K562 (cell line): ENCODE measurements at regions not wholly inside any gene's neighbourhood (a gene's known extent, or its start where the extent isn't known, plus 50 kb on each side); places are given as distances from the start of the nearest gene placed in this dataset.

Experiments used
- ATF2 ChIP-seq: sonication (generic); formaldehyde crosslinking; IDR thresholded peaks from 2 replicates; pipeline ENCODE4 v1.8.1; 2022; ENCODE audit warnings: missing genetic modification reagents
- MTA1 ChIP-seq: fragments of 450-650 bp; IDR thresholded peaks from 2 replicates; pipeline ENCODE4 v1.6.1; 2017; ENCODE audit warnings: borderline replicate concordance
- PHTF2 ChIP-seq: fragments of 250-450 bp; sonication (Bioruptor Pico); IDR thresholded peaks from 2 replicates; pipeline ENCODE4 v1.5.0; 2021; ENCODE audit warnings: mild to moderate bottlenecking
- PRDM10 ChIP-seq: fragments of 450-650 bp; IDR thresholded peaks from 2 replicates; pipeline ENCODE4 v1.6.1; 2018; ENCODE audit not compliant: partially characterized antibody
- RHOXF2B ChIP-seq: fragments of 250-450 bp; sonication (Bioruptor Pico); conservative IDR thresholded peaks from 2 replicates; pipeline ENCODE4 v1.5.1; 2021
- ZNF133 ChIP-seq: fragments of 250-450 bp; sonication (Bioruptor Pico); IDR thresholded peaks from 2 replicates; pipeline ENCODE4 v1.4.0; 2020; ENCODE audit warnings: mild to moderate bottlenecking
- ZNF408 ChIP-seq: fragments of 250-450 bp; sonication (Bioruptor Pico); IDR thresholded peaks from 2 replicates; pipeline ENCODE4 v1.4.0; 2020; ENCODE audit warnings: low read depth, mild to moderate bottlenecking, moderate library complexity
- TF ChIP-seq, protein P1 (sequence below): fragments of 450-650 bp; IDR thresholded peaks from 2 replicates; pipeline ENCODE4 v1.6.1; 2017; ENCODE audit warnings: mild to moderate bottlenecking, moderate library complexity
- TF ChIP-seq, protein P2 (sequence below), 2 experiments: IDR thresholded peaks; 2 replicates each; pipeline ENCODE4 v1.6.1; 2011; ENCODE audit warnings: borderline replicate concordance in 1 of 2, control low read depth in 1 of 2, low read depth in 1 of 2, low read length in 1 of 2, mild to moderate bottlenecking in 1 of 2, mixed read lengths in 1 of 2, moderate library complexity in 1 of 2; ENCODE audit not compliant: insufficient read depth in 1 of 2, insufficient read length in 1 of 2, poor library complexity in 1 of 2, severe bottlenecking in 1 of 2; ENCODE audit errors: extremely low read depth in 1 of 2

DNA sequence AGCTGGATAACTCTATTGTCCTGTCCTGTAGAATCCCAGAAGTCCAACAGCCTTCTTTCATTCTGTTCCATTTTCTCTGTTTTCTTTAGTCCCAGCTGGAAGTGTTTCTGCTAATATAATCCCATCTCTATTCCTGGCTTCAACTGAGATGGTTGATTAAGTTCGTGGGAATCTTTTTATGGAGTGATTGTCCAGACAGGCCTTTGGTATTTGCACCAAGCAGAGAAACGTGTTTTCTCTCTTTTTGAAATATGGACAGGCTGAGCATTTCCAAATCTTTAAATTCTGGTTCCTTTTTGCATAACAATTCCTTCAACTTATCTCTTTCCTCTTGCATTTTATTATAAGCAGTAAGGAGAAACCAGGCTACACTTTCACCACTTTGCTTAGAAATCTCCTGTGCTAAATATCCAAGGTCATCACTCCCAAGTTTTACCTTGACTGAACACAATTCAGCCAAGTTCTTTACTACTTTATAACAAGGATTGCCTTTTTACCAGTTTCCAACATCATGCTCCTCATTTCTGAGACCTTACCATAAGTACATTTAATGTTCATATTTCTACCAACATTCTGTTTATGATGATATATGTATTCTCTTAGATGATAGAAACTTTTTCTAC lies 108.8 kb downstream of the ZFP36L2 start (continued):
- TF ChIP-seq PHTF2 (CRISPR knock-in tag) (no peak), ZNF133 (CRISPR knock-in tag) (no peak), RHOXF2B (CRISPR knock-in tag) (no peak), ATF2 (no peak), PRDM10 (no peak), MTA1 (no peak), ZNF408 (CRISPR knock-in tag) (no peak)
- TF ChIP-seq, protein P1, sequence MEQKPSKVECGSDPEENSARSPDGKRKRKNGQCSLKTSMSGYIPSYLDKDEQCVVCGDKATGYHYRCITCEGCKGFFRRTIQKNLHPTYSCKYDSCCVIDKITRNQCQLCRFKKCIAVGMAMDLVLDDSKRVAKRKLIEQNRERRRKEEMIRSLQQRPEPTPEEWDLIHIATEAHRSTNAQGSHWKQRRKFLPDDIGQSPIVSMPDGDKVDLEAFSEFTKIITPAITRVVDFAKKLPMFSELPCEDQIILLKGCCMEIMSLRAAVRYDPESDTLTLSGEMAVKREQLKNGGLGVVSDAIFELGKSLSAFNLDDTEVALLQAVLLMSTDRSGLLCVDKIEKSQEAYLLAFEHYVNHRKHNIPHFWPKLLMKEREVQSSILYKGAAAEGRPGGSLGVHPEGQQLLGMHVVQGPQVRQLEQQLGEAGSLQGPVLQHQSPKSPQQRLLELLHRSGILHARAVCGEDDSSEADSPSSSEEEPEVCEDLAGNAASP: no peak
- TF ChIP-seq, protein P2, sequence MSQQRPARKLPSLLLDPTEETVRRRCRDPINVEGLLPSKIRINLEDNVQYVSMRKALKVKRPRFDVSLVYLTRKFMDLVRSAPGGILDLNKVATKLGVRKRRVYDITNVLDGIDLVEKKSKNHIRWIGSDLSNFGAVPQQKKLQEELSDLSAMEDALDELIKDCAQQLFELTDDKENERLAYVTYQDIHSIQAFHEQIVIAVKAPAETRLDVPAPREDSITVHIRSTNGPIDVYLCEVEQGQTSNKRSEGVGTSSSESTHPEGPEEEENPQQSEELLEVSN (IDR thresholded peaks at IDR 0.05; ENCODE audit: borderline replicate concordance in 1 of 2, extremely low read depth in 1 of 2, insufficient read depth in 1 of 2, insufficient read length in 1 of 2, low read depth in 1 of 2, low read length in 1 of 2, poor library complexity in 1 of 2, severe bottlenecking in 1 of 2): no peak
- TF ChIP-seq, all 486 proteins: peak for 0
